ENCODE measurements at regions not wholly inside any gene's neighbourhood (a gene's known extent, or its start where the extent isn't known, plus 50 kb on each side); places are given as distances from the start of the nearest gene placed in this dataset.
"Not testable (repeated sequence)": the region's sequence is repeated elsewhere in the genome, so short reads cannot be mapped to it uniquely, and the experiment has no call there.

DNA sequence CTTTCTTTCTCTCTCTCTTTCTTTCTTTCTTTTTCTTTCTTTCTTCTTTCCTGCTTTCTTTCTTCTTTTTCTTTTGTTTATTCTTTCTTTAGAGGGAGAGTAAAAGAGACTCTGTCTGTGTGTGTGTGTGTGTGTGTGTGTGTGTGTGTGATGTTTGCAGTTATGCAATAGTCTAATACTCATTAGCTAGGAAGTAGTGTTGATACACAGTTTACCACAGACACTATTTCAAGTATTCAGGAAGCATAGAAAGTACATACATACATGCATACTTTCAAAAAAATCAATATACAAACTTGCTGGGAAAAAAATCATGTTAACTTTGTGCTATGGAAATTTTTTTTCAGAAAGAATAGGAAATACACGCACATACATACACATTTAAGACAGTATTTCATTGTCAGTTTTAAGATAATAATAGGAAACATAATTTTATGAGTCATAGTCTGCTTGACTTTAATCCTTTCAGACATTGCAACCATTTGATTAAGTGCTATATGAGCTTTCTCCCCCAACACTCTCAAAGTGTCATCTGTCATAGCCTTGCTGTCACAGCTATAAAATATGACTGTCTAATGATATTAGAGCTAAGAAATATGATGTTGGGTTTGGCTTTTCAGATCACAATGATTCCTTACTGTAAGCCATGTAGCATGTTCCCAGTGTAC lies 74.9 kb upstream of the EPHA3 start:
- Histone ChIP-seq H3K36me3 (ENCODE audit: control insufficient read depth in 2 of 2, insufficient read depth in 2 of 2, low read length in 1 of 2) (no peaks in the 10 kb centered on the region), H3K9ac (ENCODE audit: control insufficient read depth, insufficient read depth, low read length) (no peak overlapping the region), H3K4me1 (ENCODE audit: control insufficient read depth, insufficient read depth, low read length) (no peaks in the 10 kb centered on the region), H2AFZ (ENCODE audit: control insufficient read depth, low read depth, low read length) (no peak overlapping the region), H3K27me3 (replicated peaks in 1 of 2; ENCODE audit: control insufficient read depth in 2 of 2, insufficient read depth in 2 of 2, low read length in 1 of 2) (no peaks in the 10 kb centered on the region), H3K27ac (ENCODE audit: control insufficient read depth, insufficient read depth) (no peak overlapping the region), H3K4me3 (no peak overlapping the region), H3K9me3 (replicated peaks; ENCODE audit: control insufficient read depth, insufficient read depth, low read length) (no peaks in the 10 kb centered on the region), H3K4me2 (ENCODE audit: control insufficient read depth, insufficient read depth) (no peak overlapping the region), H3K79me2 (ENCODE audit: control insufficient read depth, insufficient read depth, low read length) (no peaks in the 10 kb centered on the region), H4K20me1 (ENCODE audit: control insufficient read depth, insufficient read depth) (no peaks in the 10 kb centered on the region)
- ChIA-PET RAD21 (ENCODE audit: unreplicated experiment) (no interaction called here), CTCF (no interaction called here), POLR2A (no interaction called here), SMC1A (ENCODE audit: uncharacterized antibody, unreplicated experiment) (interaction anchor here (0.6 to 1.0 kb wide), 2 partner anchors 8 to 77 kb away, joined by 3 read pairs; no protein-coding TSS in a partner anchor)
- no TSS peak for BruUV-seq (replicated peaks)
- in situ Hi-C loops (cut with MboI): no loop called here
- WGBS (ENCODE audit: insufficient coverage, insufficient replicate concordance, low lambda C conversion rate, missing lambda C conversion rate): 25% methylated on average over 1 of the region's 1 CpG
- ATAC-seq (no peak), FAIRE-seq (no peak), DNase-seq (ENCODE audit: low read depth, low spot score) (no peak)
- TF ChIP-seq IKZF1 (conservative IDR thresholded peaks at IDR 0.05) (no peak), STAT3 (IDR thresholded peaks at IDR 0.05; ENCODE audit: low read depth, low read length) (no peak), RAD51 (IDR thresholded peaks at IDR 0.05) (no peak), POU2F2 (IDR thresholded peaks at IDR 0.05; ENCODE audit: borderline replicate concordance, low read depth, low read length) (no peak), POLR2AphosphoS5 (IDR thresholded peaks at IDR 0.05; ENCODE audit: low read length) (no peak), CBX3 (IDR thresholded peaks at IDR 0.05; ENCODE audit: borderline replicate concordance, low read depth) (no peak), BHLHE40 (IDR thresholded peaks at IDR 0.05; ENCODE audit: borderline replicate concordance in 1 of 2, low read depth in 2 of 2, low read length in 1 of 2) (no peak)
- intact Hi-C loops (cut with micrococcal nuclease; ENCODE audit: unreplicated experiment): no loop called here

DNA sequence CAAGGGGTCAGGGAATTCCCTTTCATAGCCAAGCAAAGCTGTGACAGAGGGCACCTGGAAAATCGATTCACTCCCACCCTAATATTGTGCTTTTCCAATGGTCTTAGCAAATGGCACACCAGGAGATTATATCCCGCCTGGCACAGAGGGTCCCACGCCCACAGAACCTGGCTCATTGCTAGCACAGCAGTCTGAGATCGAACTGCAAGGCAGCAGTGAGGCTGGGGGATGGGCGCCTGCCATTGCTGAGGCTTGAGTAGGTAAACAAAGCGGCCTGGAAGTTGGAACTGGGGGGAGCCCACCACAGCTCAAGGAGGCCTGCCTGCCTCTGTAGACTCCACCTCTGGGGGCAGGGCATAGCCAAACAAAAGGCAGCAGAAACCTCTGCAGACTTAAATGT lies 72.7 kb upstream of the EPHA3 start:
- H3K27me3 ChIP-seq (replicated peaks in 1 of 2; ENCODE audit: control insufficient read depth in 2 of 2, insufficient read depth in 2 of 2, low read length in 1 of 2); H3K4me2 ChIP-seq (ENCODE audit: control insufficient read depth, insufficient read depth); H3K4me1 ChIP-seq (ENCODE audit: control insufficient read depth, insufficient read depth, low read length); in situ Hi-C loops (cut with MboI); intact Hi-C loops (cut with micrococcal nuclease; ENCODE audit: unreplicated experiment); POLR2A ChIA-PET; H3K9ac ChIP-seq (ENCODE audit: control insufficient read depth, insufficient read depth, low read length); BruUV-seq (replicated peaks); ATAC-seq; DNase-seq (ENCODE audit: low read depth, low spot score); H3K4me3 ChIP-seq; SMC1A ChIA-PET (ENCODE audit: uncharacterized antibody, unreplicated experiment); H3K9me3 ChIP-seq (replicated peaks; ENCODE audit: control insufficient read depth, insufficient read depth, low read length); H2AFZ ChIP-seq (ENCODE audit: control insufficient read depth, low read depth, low read length); CTCF ChIA-PET; FAIRE-seq; RAD21 ChIA-PET (ENCODE audit: unreplicated experiment); H3K79me2 ChIP-seq (ENCODE audit: control insufficient read depth, insufficient read depth, low read length); H4K20me1 ChIP-seq (ENCODE audit: control insufficient read depth, insufficient read depth); H3K27ac ChIP-seq (ENCODE audit: control insufficient read depth, insufficient read depth); H3K36me3 ChIP-seq (ENCODE audit: control insufficient read depth in 2 of 2, insufficient read depth in 2 of 2, low read length in 1 of 2): not testable (repeated sequence)
- WGBS (ENCODE audit: insufficient coverage, insufficient replicate concordance, low lambda C conversion rate, missing lambda C conversion rate): 2% methylated on average over 6 of the region's 6 CpGs

Measured in GM12878 (cell line).